Right atrium auricular region (tissue), 2 donors: ENCODE measurements at regions not wholly inside any gene's neighbourhood (a gene's known extent, or its start where the extent isn't known, plus 50 kb on each side); places are given as distances from the start of the nearest gene placed in this dataset.

ENCODE experiments used
- DNase-seq: peaks from one replicate; pipeline ENCODE4 v3.0.0-alpha.2; 2019; ENCODE audit warnings: low spot score
- H3K27ac ChIP-seq, 2 donors: fragments of 200-600 bp; sonication (generic); 1 replicate in 1 of 2; 2 replicates in 1 of 2; pipeline ENCODE4 v1.5.1; 2016 to 2019
- H3K27me3 ChIP-seq, 2 donors: fragments of 200-600 bp; sonication (generic); one replicate each; pipeline versions ENCODE4 v1.5.1 to v1.6.0; 2017 to 2019
- H3K36me3 ChIP-seq: fragments of 200-600 bp; sonication (generic); one replicate; pipeline ENCODE4 v1.5.1; 2016
- H3K4me1 ChIP-seq, 2 donors: fragments of 200-600 bp; sonication (generic); one replicate each; pipeline versions ENCODE4 v1.5.1 to v1.6.0; 2017 to 2019
- H3K4me3 ChIP-seq, 2 donors: fragments of 200-600 bp; sonication (generic); 1 replicate in 1 of 2; 2 replicates in 1 of 2; pipeline ENCODE4 v1.5.1; 2017 to 2019; ENCODE audit warnings: mild to moderate bottlenecking in 1 of 2, moderate library complexity in 1 of 2
- H3K9me3 ChIP-seq, 2 donors: fragments of 200-600 bp; sonication (generic); one replicate each; pipeline ENCODE4 v1.5.1; 2019
- CTCF ChIP-seq, 2 donors: fragments of 200-600 bp; sonication (generic); IDR thresholded peaks; one replicate each; pipeline ENCODE4 v1.5.1; 2019; ENCODE audit warnings: antibody characterized with exemption in 2 of 2

DNA sequence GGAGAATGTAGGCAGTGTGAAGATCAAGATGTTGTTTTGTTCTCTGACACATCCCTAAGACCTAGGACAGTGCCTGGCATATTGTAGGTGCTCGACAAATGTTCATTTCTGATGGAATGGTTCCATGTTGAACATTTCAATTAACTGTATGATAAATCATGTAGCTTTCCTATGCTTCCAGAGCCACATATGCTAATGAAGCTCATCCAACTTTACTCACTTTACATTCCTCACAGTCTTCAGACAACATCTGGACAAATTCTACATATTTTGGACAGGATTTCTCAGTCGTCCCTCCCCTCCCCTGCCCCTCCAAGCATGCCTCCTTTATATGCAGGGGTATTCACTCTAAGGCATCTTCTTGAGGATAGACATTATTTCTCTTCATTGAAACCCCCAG lies 177.9 kb downstream of the BLID start:
- TF ChIP-seq CTCF (IDR thresholded peaks at IDR 0.05), result no peak
- Histone ChIP-seq H3K4me3 (no peak overlapping the region), H3K27me3 (no peaks in the 10 kb centered on the region), H3K4me1 (peaks cover 0 to 6% of the 10 kb centered on the region in 2 donors), H3K27ac (no peak overlapping the region), H3K36me3 (no peaks in the 10 kb centered on the region), H3K9me3 (no peaks in the 10 kb centered on the region)
- no peak for DNase-seq

DNA sequence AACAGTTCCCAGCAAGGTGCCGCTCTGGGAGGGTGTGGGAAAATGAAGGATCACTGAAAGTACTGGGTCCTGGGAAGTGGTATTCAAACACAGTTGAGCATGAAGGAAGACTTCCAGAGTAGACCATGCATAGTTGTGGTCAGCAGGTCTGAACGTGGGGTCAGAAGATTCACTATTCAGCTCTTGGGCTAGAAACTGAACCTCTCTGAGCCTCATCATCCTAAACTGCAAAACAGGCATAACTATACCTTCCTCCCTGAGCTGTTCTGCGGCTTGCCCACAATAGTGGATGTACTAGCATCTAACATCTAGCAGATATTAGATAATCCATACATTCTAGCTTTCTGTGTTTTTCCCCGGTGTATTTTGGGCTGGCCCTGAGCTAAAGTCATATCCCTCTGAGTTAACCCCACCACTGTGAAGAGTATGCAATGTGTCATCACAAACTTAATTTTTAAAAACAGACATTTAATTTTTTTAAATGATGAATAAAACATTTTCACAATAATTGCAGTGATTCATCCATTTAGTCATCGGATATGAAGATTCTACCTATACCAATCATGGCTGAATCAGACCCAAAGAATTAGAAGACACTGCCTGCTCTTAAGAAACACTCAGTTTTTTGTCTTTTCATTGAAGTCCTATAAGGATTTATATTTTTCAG lies 179.1 kb downstream of the BLID start:
- no peaks in the 10 kb centered on the region for H3K36me3 ChIP-seq
- no peak for DNase-seq
- no peak for TF ChIP-seq CTCF (IDR thresholded peaks at IDR 0.05)

GRCh38 chr11:121936370-121936769 lies 179.6 kb downstream of the BLID start:
- no peak overlapping the region for H3K4me3 ChIP-seq
- no peak for TF ChIP-seq CTCF (IDR thresholded peaks at IDR 0.05)
- H3K36me3 ChIP-seq, result no peaks in the 10 kb centered on the region
- no peak for DNase-seq
- H3K27ac ChIP-seq, result peak overlapping the region in 1 of 2 donors; percentile 65
- H3K27me3 ChIP-seq, result no peaks in the 10 kb centered on the region
- H3K4me1 ChIP-seq, result peaks cover 0 to 6% of the 10 kb centered on the region in 2 donors
- H3K9me3 ChIP-seq, result no peaks in the 10 kb centered on the region

More for the DNA sequence above, 179.1 kb downstream of the BLID start:
- peaks cover 0 to 6% of the 10 kb centered on the region in 2 donors for H3K4me1 ChIP-seq
- H3K9me3 ChIP-seq, result no peaks in the 10 kb centered on the region
- H3K27me3 ChIP-seq, result no peaks in the 10 kb centered on the region
- H3K27ac ChIP-seq, result peak overlapping the region in 1 of 2 donors; percentile 65
- H3K4me3 ChIP-seq, result no peak overlapping the region

- no peaks in the 10 kb centered on the region for H3K27me3 ChIP-seq
- peaks cover 0 to 26% of the 10 kb centered on the region in 2 donors for H3K4me1 ChIP-seq
- TF ChIP-seq CTCF (IDR thresholded peaks at IDR 0.05), result no peak
- no peak for DNase-seq
- H3K9me3 ChIP-seq, result no peaks in the 10 kb centered on the region
- H3K4me3 ChIP-seq, result no peak overlapping the region
- no peaks in the 10 kb centered on the region for H3K36me3 ChIP-seq
- no peak overlapping the region for H3K27ac ChIP-seq
Observed at GRCh38 chr11:121933694-121934093, 182.3 kb downstream of the BLID start.

GRCh38 chr11:121933294-121933693 lies 182.7 kb downstream of the BLID start:
- DNase-seq, result no peak

More at GRCh38 chr11:121933294-121933693, 182.7 kb downstream of the BLID start:
- H3K36me3 ChIP-seq, result no peaks in the 10 kb centered on the region
- no peaks in the 10 kb centered on the region for H3K27me3 ChIP-seq
- H3K27ac ChIP-seq, result no peak overlapping the region
- H3K4me3 ChIP-seq, result no peak overlapping the region
- no peak for TF ChIP-seq CTCF (IDR thresholded peaks at IDR 0.05)
- H3K4me1 ChIP-seq, result peaks cover 0 to 26% of the 10 kb centered on the region in 2 donors
- no peaks in the 10 kb centered on the region for H3K9me3 ChIP-seq
